NCI-H187 (cell line): ENCODE measurements at regions not wholly inside any gene's neighbourhood (a gene's known extent, or its start where the extent isn't known, plus 50 kb on each side); places are given as distances from the start of the nearest gene placed in this dataset.

Experiments used
- DNase-seq, 2 experiments: peaks; one replicate each; lab custom pipeline; 2025; lab: John Stamatoyannopoulos, UW

DNA sequence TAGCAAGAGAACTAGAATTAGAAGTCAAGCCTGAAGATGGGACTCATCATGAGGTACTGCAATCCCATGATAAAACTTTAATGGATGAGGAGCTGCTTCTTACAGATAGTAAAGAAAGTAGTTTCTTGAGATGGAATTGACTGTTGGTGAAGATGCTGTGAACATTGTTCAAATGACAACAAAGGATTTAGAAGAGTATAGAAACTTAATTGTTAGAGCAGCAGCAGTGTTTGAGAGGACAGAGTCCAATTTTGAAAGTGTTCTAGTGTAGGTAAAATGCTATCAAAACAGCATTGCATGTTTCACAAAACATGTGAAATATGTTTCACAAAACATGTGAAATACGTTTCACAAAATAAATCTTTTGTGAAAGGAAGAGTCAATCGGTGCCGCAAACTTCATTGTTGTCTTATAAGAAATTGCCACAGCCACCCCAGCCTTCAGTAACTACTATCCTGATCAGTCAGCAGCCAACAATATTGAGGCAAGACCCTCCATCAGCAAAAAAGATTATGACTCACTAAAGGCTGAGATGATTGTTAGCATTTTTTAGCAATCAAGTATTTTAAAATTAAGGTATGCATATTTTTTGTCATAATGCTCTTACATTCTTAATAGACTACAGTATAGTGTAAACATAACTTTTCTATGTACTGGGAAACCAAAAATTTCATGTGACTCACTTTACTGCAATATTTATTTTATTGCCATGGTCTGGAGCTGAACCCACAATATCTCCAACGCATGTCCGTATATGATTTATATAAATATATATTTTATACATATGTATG, 173.4 kb upstream of the BMP4 start:
- DNase-seq = no peak

DNA sequence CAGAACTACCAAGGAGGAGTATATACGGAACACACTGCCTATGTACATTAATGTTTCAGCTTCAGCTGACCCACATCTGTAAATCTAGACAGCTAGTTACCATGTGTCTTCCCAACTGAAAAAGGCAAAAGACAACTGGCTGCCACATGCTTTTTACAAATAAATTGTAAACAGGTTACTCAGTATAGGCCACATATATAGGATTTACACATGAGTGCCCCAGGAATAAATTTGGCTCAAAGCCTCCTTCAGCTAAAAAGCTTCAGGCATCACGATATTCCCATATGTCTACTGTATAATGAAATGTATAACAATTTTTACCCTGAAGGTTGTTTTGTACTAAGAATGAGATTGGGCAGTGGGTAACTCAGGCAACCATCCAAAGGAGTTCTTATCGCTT, 175.9 kb upstream of the BMP4 start:
- DNase-seq = no peak

DNA sequence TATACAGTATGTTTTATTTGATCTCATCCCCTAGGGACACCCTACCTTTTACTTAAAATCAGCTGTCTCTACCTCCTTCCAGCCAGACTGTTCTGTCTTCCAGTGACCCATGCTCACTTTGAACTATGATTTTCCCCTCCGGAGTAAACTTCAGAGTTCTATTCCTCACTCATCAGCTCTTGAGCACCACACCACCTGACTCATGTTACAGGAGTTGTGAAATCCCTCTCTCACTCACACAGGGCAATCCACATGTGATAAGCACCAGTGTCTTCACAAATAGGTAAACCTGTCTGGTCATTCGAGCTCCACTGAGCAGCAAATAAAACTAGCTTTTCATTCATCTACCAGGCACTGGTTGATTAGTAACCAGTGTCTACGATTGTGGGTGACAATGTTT, 177.3 kb upstream of the BMP4 start:
- no peak for DNase-seq

DNA sequence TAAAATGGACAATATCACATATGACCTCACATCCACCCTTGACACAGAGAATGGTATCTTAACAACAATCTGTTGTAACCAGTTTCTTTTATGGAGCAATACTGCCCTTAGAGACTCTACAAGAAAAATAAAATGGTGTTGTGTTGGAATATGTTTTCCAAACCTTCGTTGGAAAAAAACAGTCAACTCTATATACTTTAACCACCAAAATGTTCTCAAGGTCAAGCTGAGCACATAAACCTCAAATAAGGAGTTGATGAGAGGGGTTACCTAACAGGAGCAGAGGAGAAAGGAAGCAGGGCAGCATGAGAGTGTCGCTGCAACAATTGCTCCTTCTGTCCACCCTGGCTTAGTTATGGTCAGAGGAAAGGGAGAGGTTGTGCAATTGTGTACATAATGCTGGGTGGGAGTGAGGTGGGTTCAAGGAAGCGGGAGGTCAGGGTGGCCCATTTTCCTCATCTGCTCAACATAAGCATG, 179.2 kb upstream of the BMP4 start:
- DNase-seq = no peak

DNA sequence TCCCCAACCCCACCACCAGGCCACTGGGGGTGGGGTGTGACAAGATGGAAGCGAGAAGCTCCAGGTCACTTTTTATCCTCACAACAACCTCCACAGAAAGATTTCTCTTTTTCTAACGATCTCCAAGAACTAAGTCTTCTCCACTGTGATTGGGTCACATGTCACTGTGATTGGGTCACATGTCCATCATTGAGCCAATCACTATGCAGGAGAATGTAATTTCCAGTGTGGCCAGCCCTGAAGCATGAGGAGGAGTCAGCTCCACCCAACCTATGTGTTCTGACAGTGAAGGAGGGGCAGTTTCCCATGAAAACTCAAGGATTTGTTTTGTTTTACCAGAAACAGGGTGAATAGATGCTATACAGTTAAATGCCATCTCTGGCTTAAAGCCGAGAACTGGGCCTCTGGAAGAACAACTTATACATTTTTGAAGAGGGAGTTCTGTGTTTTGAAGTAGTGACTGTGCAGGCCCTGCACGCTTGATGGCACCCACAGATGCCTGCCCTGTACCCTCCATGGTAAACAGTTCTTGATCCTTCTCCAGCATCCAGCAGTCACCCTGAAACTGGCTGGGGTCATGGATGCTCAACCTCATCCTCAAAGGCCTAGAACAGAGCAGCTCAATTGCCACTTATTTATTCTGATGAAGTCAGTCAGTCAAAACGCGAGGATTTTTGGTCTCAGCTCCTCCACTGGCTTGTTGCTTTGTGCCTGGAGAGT, 180.4 kb upstream of the BMP4 start:
- no peak for DNase-seq

DNA sequence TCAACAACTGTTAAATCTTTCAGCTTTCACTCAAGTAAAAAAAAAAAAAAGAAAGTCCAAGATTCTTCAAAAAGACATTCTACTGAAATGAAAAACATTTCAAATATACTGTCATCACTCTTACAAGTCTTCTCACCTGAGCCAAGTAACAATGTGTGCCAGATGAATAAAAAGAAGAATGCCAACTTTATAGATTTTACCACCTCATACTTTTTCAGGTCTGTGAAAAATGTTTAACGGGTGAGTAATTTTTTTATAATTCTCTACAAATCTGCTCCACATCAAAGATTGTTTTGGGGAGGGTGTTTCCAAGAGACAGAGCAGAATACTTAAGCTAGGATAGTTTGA, 181.0 kb upstream of the BMP4 start:
- no peak for DNase-seq

DNA sequence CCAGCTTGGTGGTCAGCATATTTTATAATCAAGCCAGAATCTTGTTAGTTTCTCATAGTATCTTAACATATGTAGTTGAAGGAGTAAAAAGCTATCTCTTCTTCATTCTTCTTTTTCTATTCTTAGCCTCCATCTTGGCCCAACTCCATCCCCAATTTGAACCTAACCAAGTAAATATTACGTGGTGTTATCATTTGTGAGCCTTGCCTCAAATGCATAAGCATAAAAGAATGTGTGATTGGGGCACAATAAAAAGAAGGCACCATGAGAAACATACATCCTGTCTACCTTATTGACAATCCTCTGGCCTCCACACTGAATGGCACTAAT, 181.4 kb upstream of the BMP4 start:
- DNase-seq = no peak

- DNase-seq = no peak
Measured at GRCh38 chr14:54138354-54139038, 181.9 kb upstream of the BMP4 start.

DNA sequence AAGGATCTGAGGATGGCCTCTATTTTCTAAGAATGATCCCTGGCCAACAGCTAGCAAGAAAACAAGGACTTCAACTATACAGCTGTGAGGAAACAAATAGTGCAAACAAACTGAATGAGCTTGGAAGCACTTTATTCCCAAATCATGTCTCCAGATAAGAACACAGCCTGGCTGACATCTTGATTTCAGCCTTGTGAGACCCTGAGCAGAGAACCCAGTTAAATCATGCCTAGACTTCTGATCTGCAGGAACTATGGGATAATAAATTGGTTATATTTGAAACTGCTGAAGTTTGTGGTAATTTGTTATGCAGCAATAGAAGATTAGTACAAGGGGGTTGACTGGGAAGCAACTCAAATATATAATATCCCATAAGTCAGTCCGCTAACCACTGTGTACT, 183.9 kb upstream of the BMP4 start:
- DNase-seq = no peak

GRCh38 chr14:54146601-54147000, 190.0 kb upstream of the BMP4 start:
- no peak for DNase-seq

GRCh38 chr14:54147282-54147681, 190.7 kb upstream of the BMP4 start:
- no peak for DNase-seq

DNA sequence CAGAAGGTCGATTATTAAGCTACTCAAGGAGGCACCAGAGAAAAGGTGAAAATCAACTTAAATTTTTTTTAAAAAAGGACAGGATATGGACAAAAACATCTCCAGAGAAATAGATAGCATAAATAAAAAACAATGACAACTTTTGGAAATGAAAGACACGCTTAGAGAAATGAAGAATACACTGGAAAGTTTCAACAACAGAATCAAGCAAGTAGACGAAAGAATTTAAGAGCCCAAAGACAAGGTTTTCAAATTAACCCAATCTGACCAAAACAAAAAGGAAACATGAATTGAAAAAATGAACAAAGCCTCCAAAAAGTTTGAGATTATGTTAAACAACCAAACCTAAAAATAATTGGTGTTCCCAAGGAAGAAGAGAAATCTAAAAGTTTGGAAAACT, 191.1 kb upstream of the BMP4 start:
- DNase-seq = no peak

GRCh38 chr14:54148251-54148650, 191.6 kb upstream of the BMP4 start:
- DNase-seq = no peak

GRCh38 chr14:54152351-54152750, 195.7 kb upstream of the BMP4 start:
- DNase-seq = no peak

GRCh38 chr14:54166049-54166950, 209.7 kb upstream of the BMP4 start:
- no peak for DNase-seq

GRCh38 chr14:54168489-54168888, 211.9 kb upstream of the BMP4 start:
- DNase-seq = no peak

DNA sequence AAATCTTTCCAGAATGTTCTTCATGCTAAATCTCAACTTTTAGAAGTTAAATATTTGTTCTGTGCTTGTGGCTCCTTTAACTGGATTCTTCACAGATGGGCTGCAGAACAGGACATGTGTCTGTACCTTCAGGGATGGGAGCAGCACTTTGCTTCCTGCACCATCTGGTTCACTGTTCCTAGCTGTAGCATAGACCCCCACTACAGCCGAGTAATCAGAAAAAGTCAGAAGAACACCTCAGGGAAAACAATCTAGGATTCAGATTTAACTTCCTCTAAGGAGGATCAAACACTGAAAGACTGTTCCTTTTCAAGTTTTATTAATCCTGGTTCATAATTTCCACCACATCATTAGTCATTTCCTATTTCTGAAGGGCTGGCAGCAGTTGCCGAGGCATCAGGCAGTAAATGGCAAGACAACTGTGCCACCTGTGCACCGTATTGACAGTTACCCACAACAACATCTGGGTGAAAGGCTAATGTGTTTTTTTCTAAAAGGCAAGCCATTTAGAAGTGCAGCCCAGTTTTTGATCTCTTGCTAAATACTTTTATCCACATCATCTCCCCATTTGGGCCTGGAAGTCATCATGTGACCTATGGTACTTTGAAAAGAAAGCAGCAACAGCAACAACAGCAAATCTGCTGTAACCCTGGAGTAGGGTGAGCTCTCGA, 212.8 kb upstream of the BMP4 start:
- DNase-seq = no peak

GRCh38 chr14:54170301-54170700, 213.7 kb upstream of the BMP4 start:
- DNase-seq = no peak

GRCh38 chr14:54172114-54172513, 215.5 kb upstream of the BMP4 start:
- DNase-seq = no peak

DNA sequence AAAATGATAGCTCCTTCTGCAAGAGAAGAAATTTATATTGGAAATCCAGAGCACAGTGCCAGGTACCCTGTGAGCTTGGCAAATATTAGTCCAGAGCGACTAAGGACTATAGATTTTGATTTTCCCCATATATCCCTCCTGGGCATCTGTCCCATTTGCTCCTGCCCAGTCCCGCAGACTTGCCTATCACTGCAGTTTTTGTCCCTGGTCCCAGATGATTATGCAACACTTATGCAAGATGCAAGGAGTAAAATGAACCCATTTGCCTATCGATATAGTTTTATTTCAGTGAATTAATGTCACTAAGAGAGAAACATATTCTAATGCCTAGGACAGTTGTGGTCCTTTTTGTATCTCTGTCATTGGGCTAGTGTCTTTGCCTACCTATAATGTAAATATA, 215.9 kb upstream of the BMP4 start:
- no peak for DNase-seq

GRCh38 chr14:54173802-54174201, 217.2 kb upstream of the BMP4 start:
- no peak for DNase-seq

- no peak for DNase-seq
Measured at GRCh38 chr14:54174457-54174856, 217.8 kb upstream of the BMP4 start.
